AG08395 (cell line): ENCODE measurements at regions not wholly inside any gene's neighbourhood (a gene's known extent, or its start where the extent isn't known, plus 50 kb on each side); places are given as distances from the start of the nearest gene placed in this dataset.

Experiments
- DNase-seq: peaks from one replicate; pipeline ENCODE4 v3.0.0; 2012; ENCODE audit warnings: mixed read lengths, low spot score

GRCh38 chr5:15206133-15206532 lies 293.8 kb upstream of the FBXL7 start:
- no peak for DNase-seq

GRCh38 chr5:15203376-15203775 lies 296.6 kb upstream of the FBXL7 start:
- DNase-seq, result peak; percentile 48

- DNase-seq, result no peak
Measured at GRCh38 chr5:15191012-15191411, 309.0 kb upstream of the FBXL7 start.

GRCh38 chr5:15183520-15183919 lies 311.9 kb upstream of the ANKH start:
- no peak for DNase-seq

- DNase-seq, result no peak
Measured at GRCh38 chr5:15170173-15170572, 298.6 kb upstream of the ANKH start.

DNA sequence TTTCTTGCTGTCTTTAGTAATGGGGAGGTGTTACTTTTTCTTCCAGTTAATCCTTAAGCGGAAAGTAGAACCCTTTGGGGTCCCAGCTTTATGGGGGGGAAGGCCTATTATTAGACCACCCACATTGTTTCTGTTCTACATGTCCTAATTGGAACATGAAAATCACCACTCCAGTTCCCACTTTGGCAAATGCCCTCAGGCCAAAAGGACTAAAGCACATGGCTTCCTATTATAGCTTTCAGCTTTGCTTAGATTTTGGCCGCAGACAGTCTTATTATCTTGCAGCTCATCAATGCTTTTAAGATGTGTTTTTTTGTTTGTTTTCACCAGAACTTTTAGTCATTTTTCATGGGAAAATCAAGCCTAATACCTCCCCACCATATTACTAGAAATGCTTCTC lies 296.8 kb upstream of the ANKH start:
- no peak for DNase-seq

- no peak for DNase-seq
Measured at GRCh38 chr5:15160091-15160490, 288.5 kb upstream of the ANKH start.

GRCh38 chr5:15159606-15160005 lies 288.0 kb upstream of the ANKH start:
- no peak for DNase-seq

DNA sequence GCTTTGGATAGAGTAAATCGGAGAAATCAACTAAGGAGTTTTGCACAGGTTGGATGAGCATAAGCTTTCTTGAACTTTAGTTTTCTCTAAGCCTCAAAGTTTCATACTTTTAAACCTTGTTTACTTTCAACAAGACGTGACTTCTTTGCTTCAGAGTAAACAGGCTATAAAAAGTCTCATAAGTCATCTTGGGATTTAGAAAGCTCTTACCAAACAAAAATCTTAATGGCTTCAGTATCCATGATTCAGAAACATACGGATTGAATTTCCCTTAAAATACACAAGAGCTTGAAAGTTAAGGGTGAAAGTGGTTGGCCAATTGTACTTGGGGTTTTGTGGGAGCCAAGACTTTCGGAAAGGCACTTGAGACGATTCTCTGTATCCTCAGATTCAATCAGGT lies 270.9 kb upstream of the ANKH start:
- DNase-seq, result no peak

DNA sequence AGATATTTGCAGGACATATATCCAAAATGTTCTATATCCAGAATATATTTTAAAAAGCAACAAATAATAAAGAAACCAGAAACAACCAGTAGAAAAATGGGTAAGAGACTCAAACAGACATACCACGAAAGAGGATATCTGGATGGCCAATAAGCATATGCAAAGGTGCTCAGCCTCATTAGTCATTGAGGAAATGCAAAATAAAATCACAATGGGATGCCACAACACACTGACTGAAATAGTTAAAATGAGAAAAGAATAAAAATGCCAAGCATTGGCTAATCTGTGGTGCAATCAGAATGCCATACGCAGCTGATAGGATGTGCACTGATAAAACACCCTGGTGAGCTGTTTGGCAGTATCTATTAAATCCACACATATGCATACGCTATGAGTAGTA lies 265.8 kb upstream of the ANKH start:
- DNase-seq, result no peak

- DNase-seq, result no peak
Measured at GRCh38 chr5:15135661-15136060, 264.1 kb upstream of the ANKH start.

GRCh38 chr5:15133456-15133965 lies 261.9 kb upstream of the ANKH start:
- no peak for DNase-seq

DNA sequence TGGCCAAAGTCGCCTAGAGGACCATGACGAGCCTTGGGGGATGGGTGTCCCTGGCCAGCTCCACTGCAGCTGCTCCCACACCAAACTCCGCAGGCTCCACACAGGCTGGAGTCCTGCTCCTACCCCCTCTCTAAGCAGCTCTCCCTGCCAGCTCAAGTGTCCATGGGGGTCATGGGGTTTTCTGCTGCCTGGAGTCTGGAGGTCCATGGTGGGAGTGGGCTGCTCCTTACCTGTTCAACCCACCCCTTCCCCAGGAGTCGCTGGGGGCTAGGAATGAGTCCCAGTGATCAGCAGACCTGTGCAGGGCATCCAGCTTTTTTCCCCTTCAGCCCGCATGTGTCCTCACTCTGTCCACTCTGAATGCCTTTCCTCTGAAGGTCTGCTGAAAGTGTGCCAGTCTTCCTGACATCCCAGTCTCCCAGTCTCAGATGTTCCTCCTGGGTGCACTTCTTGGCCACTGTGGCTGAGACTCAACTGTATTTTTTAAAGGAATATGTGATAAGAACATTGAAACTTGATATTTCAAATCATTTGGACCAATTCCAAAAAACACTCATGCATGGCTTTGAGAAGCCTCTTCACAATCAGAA lies 261.3 kb upstream of the ANKH start:
- DNase-seq, result no peak

- no peak for DNase-seq
Measured at GRCh38 chr5:15131909-15132308, 260.3 kb upstream of the ANKH start.

- no peak for DNase-seq
Measured at GRCh38 chr5:15124871-15125568, 253.4 kb upstream of the ANKH start.

GRCh38 chr5:15124461-15124860 lies 252.9 kb upstream of the ANKH start:
- DNase-seq, result no peak

DNA sequence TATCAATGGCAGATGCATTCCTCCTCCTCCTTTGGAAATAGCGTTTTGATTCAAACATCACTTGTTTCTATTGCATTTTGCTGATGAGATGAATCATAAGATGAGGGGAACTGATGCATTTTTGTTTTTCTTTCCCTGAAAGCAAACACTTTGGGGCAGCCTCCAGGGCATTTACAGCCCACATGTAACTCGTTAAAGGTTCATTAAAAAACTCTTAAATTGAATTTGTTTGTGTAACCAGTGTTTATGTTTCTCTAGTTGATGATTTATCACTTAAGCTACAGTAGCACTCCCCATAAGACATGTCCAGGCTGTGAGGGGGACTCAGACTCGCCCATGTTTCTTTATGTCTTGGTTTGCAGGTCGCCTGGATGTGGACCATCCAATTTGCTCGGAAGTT lies 246.1 kb upstream of the ANKH start:
- DNase-seq, result no peak

DNA sequence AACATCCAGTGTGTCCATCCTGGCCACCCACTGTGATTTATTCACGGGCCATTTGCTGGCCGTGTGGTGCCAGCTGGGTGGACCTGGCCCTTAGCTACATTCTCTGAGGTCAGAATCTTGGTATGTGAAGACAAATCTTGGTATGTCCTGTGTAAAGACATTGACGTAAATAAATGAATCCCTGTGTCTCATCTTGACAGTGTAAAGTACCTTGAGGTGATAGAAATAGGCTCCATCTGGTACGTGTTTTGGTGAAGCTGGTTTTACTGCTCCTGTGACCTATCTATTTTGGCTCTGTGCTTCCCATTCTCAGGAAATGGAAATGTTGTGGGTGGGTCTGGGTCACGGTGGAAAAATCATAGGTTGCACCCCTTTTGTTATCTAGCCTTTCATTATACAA lies 245.4 kb upstream of the ANKH start:
- no peak for DNase-seq

- DNase-seq, result no peak
Measured at GRCh38 chr5:15106530-15107283, 235.1 kb upstream of the ANKH start.

DNA sequence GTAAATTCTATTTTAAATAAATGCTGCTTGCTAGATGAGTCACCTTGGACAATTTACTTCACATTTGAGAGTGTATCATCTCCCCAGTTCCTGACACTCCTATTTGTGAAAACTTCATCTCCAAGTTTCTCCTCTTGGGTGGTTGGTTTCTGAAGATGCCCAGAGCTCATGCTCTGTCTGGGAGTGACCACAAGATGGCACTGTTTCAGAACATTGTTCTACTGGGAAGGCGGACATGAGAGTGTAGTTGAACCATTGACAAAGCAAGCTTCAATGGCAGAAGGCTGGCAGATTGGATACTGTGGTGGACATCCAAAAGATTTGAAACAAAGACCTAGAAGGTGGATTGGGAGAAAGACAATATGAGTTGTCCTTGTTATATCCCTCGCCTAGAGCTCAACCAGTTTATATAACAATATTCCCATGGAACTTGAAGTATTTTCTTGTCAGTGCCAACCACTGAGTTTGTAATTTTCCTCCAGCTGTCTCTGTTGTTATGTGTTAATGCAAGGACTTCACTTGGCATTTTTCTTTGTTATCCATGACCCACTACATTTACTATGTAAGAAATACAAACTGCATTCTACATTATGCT lies 234.3 kb upstream of the ANKH start:
- peak; percentile 76 for DNase-seq

- DNase-seq, result no peak
Measured at GRCh38 chr5:15103864-15104263, 232.3 kb upstream of the ANKH start.

DNA sequence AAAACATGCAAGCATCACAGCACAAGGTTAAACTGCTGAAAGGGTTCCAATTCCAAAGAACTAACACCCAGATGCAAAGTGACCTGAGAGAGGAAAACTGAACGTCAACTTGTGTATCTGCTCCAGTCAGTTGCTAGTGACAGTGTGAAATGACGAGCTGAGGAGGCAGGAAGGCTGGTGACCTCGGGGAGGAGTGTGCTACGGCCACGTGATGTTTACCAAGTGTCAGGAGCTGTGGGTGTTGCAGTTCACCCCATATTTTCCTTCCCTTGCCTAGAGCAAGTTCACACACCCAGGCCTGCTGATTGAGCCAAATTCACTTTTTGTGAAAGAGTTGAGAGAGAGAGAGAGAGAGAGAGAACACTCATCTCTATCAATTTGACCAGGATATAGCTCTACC lies 231.6 kb upstream of the ANKH start:
- no peak for DNase-seq

- no peak for DNase-seq
Measured at GRCh38 chr5:15097552-15097951, 226.0 kb upstream of the ANKH start.
